Small intestine (tissue), 7 donors: ENCODE measurements at regions not wholly inside any gene's neighbourhood (a gene's known extent, or its start where the extent isn't known, plus 50 kb on each side); places are given as distances from the start of the nearest gene placed in this dataset.

Experiments used
- DNase-seq, 2 donors: peaks; one replicate each; pipeline versions ENCODE4 v3.0.0 to v3.0.0-alpha.2; 2013
- FAIRE-seq: peaks from 2 replicates; lab custom pipeline; 2012; peaks lifted over from hg19 to GRCh38; lab: Jason Lieb, UNC
- H3K27ac ChIP-seq, 3 donors: one replicate each; pipeline ENCODE4 v1.5.1; 2013; ENCODE audit warnings: low read length in 2 of 3, mild to moderate bottlenecking in 2 of 3, control low read depth in 1 of 3, inconsistent platforms in 1 of 3, low read depth in 1 of 3, moderate library complexity in 1 of 3
- H3K27me3 ChIP-seq, 3 donors: one replicate each; pipeline ENCODE4 v1.6.1; 2013; ENCODE audit warnings: low read length in 3 of 3, inconsistent platforms in 1 of 3; ENCODE audit not compliant: control insufficient read depth in 3 of 3, insufficient read depth in 3 of 3
- H3K36me3 ChIP-seq, 3 donors: one replicate each; pipeline ENCODE4 v1.6.1; 2013; ENCODE audit warnings: low read length in 3 of 3, inconsistent platforms in 1 of 3, low read depth in 1 of 3, mild to moderate bottlenecking in 1 of 3, moderate library complexity in 1 of 3; ENCODE audit not compliant: control insufficient read depth in 3 of 3, insufficient read depth in 2 of 3
- H3K4me1 ChIP-seq, 3 donors: one replicate each; pipeline ENCODE4 v1.6.1; 2013; ENCODE audit warnings: low read length in 2 of 3, inconsistent platforms in 1 of 3, low read depth in 1 of 3, mild to moderate bottlenecking in 1 of 3, moderate library complexity in 1 of 3; ENCODE audit not compliant: control insufficient read depth in 3 of 3, insufficient read depth in 2 of 3
- H3K4me3 ChIP-seq, 3 donors: one replicate each; pipeline ENCODE4 v1.5.1; 2013; ENCODE audit warnings: low read length in 3 of 3, control low read depth in 1 of 3, inconsistent platforms in 1 of 3, low read depth in 1 of 3, mild to moderate bottlenecking in 1 of 3, moderate library complexity in 1 of 3
- H3K9me3 ChIP-seq, 2 donors: one replicate each; pipeline ENCODE4 v1.6.1; 2013; ENCODE audit warnings: low read depth in 1 of 2, low read length in 1 of 2; ENCODE audit not compliant: control insufficient read depth in 2 of 2, insufficient read depth in 1 of 2
- WGBS, 3 donors: extraction: QIAGEN DNeasy Blood & Tissue Kit; methylation state at CpG; one replicate each; pipeline ENCODE4 v1.1.7; 2013; 5-methylcytosine and 5-hydroxymethylcytosine counted together
- donor health status: healthy with polysubstance abuse.
- donor health status: control.
- donor health status: control.
- donor health status: Bipolar disorder and iron deficiency.
- donor health status: healthy.

GRCh38 chr12:98084391-98084790 lies 431.0 kb upstream of the TMPO start:
- FAIRE-seq: no peak
- H3K27me3 ChIP-seq: no peaks in the 10 kb centered on the region
- no peaks in the 10 kb centered on the region for H3K36me3 ChIP-seq
- H3K9me3 ChIP-seq: no peaks in the 10 kb centered on the region
- WGBS, 3 donors: 64 to 80% (median 64%) methylated on average over 5 of the region's 5 CpGs
- H3K27ac ChIP-seq: no peak overlapping the region
- no peak overlapping the region for H3K4me3 ChIP-seq
- DNase-seq: no peak
- no peaks in the 10 kb centered on the region for H3K4me1 ChIP-seq

GRCh38 chr12:98085046-98085755 lies 430.2 kb upstream of the TMPO start:
- DNase-seq: peak in 1 of 2 donors; percentile 44
- 23 to 31% (median 25%) methylated on average over 3 of the region's 3 CpGs for WGBS, 3 donors
- no peaks in the 10 kb centered on the region for H3K9me3 ChIP-seq
- H3K27me3 ChIP-seq: no peaks in the 10 kb centered on the region
- H3K27ac ChIP-seq: no peak overlapping the region
- H3K4me3 ChIP-seq: no peak overlapping the region
- H3K36me3 ChIP-seq: no peaks in the 10 kb centered on the region
- no peak for FAIRE-seq
- no peaks in the 10 kb centered on the region for H3K4me1 ChIP-seq

DNA sequence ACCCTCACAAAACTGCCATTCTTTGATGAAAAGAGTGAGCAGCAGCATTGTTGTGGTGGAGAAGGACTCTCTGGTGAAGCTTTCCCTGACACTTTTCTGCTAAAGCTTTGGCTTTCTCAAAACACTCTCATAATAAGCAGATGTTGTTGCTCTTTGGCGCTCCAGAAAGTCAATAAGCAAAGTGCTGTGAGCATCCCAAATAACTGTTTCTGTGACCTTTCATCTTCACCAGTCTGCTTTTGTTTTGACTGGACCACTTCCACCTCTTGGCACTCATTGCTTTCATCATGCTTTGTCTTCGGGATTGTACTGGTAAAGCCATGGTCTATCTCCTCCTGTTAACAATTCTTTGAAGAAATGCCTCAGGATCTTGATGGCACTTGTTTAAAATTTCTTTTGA lies 424.7 kb upstream of the TMPO start:
- no peak overlapping the region for H3K27ac ChIP-seq
- H3K4me1 ChIP-seq: no peaks in the 10 kb centered on the region
- no peak for DNase-seq
- H3K27me3 ChIP-seq: peaks cover 0 to 4% (median 0%) of the 10 kb centered on the region in 3 donors
- H3K4me3 ChIP-seq: no peak overlapping the region
- H3K36me3 ChIP-seq: no peaks in the 10 kb centered on the region
- FAIRE-seq: no peak
- 66 to 83% (median 82%) methylated on average over 2 of the region's 2 CpGs for WGBS, 3 donors
- H3K9me3 ChIP-seq: peaks cover 0 to 2% of the 10 kb centered on the region in 2 donors

DNA sequence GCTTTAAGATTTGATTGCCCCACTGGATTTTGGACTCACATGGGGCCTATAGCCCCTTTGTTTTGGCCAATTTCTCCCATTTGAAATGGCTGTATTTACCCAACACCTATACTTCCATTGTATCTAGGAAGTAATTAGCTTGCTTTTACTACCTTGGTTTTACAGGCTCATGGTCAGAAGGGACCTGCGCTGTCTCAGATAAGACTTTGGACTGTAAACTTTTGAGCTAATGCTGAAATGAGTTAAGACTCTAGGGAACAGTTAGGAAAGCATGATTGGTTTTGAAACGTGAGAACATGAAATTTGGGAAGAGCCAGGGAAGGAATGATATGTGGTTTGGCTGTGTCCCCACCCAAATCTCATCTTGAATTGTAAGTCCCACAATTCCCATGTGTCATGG lies 419.0 kb upstream of the TMPO start:
- WGBS, 3 donors: 14 to 54% (median 26%) methylated on average over 2 of the region's 2 CpGs
- H3K27me3 ChIP-seq: peaks cover 0 to 2% (median 0%) of the 10 kb centered on the region in 3 donors
- H3K4me3 ChIP-seq: no peak overlapping the region
- no peak for FAIRE-seq
- no peaks in the 10 kb centered on the region for H3K4me1 ChIP-seq
- H3K27ac ChIP-seq: no peak overlapping the region
- peak; percentile 18 to 55 for DNase-seq
- H3K36me3 ChIP-seq: no peaks in the 10 kb centered on the region
- H3K9me3 ChIP-seq: peaks cover 0 to 12% of the 10 kb centered on the region in 2 donors

DNA sequence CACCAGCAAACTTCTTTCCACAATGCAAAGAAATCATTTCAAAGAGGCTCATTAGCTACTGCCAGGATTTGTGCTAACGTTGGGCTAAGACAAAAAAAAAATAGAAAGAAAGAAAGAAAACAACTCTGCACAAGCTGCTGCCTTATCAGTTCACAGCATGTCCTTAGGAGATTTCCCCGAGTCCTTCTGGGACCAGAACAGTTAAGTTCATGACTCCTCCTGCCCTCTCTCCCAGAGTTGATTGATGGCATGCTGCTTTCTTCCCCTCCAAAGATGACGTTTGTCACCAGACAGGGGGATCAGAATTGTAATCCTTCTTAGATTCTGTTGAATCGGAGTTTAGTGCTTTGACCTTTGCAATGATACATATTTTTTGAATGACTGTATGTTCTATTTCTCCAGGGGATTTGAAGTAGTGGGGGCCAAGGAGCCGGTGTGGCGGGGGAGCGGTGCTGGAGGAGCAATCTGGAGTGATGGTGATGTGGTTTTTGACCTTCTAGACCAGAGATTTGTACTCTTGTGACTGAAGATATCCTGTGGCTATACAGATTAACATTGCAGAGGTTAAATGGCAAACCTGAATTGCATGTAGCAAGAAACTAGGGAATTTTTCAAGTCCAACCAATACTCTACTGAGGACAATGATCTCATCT lies 409.2 kb upstream of the TMPO start:
- FAIRE-seq: no peak
- no peaks in the 10 kb centered on the region for H3K27me3 ChIP-seq
- H3K27ac ChIP-seq: no peak overlapping the region
- H3K9me3 ChIP-seq: no peaks in the 10 kb centered on the region
- DNase-seq: no peak
- WGBS, 3 donors: 31 to 42% (median 34%) methylated on average over 7 of the region's 7 CpGs
- H3K36me3 ChIP-seq: no peaks in the 10 kb centered on the region
- no peak overlapping the region for H3K4me3 ChIP-seq
- no peaks in the 10 kb centered on the region for H3K4me1 ChIP-seq

DNA sequence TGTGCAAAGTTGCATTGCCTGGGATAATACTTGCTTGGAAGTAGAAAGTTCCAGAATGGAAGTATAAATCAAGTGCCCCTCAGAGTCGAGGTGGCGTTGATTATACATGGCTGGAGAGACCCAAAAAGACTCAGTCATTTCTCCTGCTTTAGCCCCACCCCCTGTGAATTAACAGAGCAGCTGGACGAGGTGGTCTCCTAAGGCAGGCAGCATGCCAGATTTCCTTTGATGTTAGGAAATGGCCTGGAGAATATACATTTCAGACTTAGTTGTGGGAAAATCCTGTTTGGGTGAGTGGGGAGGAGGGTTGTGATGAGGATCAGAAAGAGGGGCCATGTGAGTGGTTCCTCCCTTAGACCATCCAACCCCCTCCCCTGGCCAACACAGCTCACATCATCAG lies 406.1 kb upstream of the TMPO start:
- Histone ChIP-seq H3K4me3 (no peak overlapping the region), H3K27me3 (no peaks in the 10 kb centered on the region), H3K9me3 (no peaks in the 10 kb centered on the region), H3K36me3 (no peaks in the 10 kb centered on the region), H3K27ac (no peak overlapping the region), H3K4me1 (no peaks in the 10 kb centered on the region)
- WGBS, 3 donors: 65 to 81% (median 76%) methylated on average over 3 of the region's 3 CpGs
- FAIRE-seq: no peak
- DNase-seq: no peak

- WGBS, 3 donors: 69 to 84% (median 83%) methylated on average over 8 of the region's 8 CpGs
- no peaks in the 10 kb centered on the region for H3K4me1 ChIP-seq
- no peaks in the 10 kb centered on the region for H3K36me3 ChIP-seq
- no peaks in the 10 kb centered on the region for H3K9me3 ChIP-seq
- FAIRE-seq (no peak), DNase-seq (no peak)
- H3K27me3 ChIP-seq: no peaks in the 10 kb centered on the region
- no peak overlapping the region for H3K4me3 ChIP-seq
- no peak overlapping the region for H3K27ac ChIP-seq
These were observed 404.9 kb upstream of the TMPO start for GRCh38 chr12:98110536-98110935.

DNA sequence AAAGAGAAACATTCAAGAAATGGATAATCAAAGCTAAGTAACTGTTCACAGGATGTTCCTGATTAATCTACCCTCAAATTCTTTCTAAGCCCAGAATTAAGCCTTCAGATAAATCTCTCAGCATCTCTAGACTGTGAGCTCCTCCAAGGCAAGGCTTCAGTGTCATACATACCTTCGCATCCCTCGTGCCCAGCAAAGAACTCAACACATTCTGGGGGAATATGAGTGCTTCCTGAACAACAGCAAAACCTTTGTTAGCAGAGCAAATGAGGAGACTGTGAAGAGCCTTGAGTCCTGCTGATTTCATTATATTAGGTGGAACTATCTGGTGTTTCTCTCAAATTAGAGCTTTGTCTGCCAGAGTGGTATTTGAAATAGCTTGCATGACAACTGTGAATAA lies 401.8 kb upstream of the TMPO start:
- no peak for FAIRE-seq
- 89 to 98% (median 93%) methylated on average over 2 of the region's 2 CpGs for WGBS, 3 donors

More for the DNA sequence above, 401.8 kb upstream of the TMPO start:
- H3K27ac ChIP-seq: no peak overlapping the region
- H3K9me3 ChIP-seq: no peaks in the 10 kb centered on the region
- H3K27me3 ChIP-seq: no peaks in the 10 kb centered on the region
- no peaks in the 10 kb centered on the region for H3K4me1 ChIP-seq
- DNase-seq: no peak
- H3K4me3 ChIP-seq: no peak overlapping the region
- no peaks in the 10 kb centered on the region for H3K36me3 ChIP-seq
